ENCODE measurements at regions not wholly inside any gene's neighbourhood (a gene's known extent, or its start where the extent isn't known, plus 50 kb on each side); places are given as distances from the start of the nearest gene placed in this dataset.

DNA sequence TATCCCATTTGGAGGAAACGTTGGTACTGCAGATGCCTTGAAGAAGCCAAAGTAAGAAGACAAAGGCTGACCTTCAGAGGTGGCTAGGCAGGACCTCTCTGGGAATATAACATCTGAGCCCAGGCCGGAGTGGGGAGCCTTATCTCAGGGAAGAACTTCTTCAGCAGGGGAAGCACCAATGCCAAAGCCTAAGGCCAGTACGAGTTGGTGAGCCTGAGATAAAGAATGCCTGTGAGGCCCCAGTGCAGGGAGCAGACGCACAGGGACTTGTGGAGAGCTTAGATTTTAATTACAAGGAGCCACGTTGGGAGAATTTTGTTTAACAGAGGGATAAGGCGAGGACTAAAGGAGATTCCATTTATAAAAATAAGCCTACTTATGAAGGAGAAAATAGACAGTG lies 468.8 kb upstream of the RUNX1 start:
- TF ChIP-seq, protein P1, sequence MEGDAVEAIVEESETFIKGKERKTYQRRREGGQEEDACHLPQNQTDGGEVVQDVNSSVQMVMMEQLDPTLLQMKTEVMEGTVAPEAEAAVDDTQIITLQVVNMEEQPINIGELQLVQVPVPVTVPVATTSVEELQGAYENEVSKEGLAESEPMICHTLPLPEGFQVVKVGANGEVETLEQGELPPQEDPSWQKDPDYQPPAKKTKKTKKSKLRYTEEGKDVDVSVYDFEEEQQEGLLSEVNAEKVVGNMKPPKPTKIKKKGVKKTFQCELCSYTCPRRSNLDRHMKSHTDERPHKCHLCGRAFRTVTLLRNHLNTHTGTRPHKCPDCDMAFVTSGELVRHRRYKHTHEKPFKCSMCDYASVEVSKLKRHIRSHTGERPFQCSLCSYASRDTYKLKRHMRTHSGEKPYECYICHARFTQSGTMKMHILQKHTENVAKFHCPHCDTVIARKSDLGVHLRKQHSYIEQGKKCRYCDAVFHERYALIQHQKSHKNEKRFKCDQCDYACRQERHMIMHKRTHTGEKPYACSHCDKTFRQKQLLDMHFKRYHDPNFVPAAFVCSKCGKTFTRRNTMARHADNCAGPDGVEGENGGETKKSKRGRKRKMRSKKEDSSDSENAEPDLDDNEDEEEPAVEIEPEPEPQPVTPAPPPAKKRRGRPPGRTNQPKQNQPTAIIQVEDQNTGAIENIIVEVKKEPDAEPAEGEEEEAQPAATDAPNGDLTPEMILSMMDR (conservative IDR thresholded peaks at IDR 0.05; ENCODE audit: low read length): no peak
- TF ChIP-seq EZH2phosphoT487 (IDR thresholded peaks at IDR 0.05; ENCODE audit: borderline replicate concordance): no peak
